ENCODE measurements at regions not wholly inside any gene's neighbourhood (a gene's known extent, or its start where the extent isn't known, plus 50 kb on each side); places are given as distances from the start of the nearest gene placed in this dataset.

GRCh38 chr18:67194886-67195285, 321.6 kb downstream of the DSEL start:
- TF ChIP-seq EZH2 (optimal IDR thresholded peaks at IDR 0.05; ENCODE audit: low read depth, low read length) (no peak), EZH2phosphoT487 (IDR thresholded peaks at IDR 0.05; ENCODE audit: low read length) (no peak), CTCF (IDR thresholded peaks at IDR 0.05; ENCODE audit: low read length) (no peak)
- Histone ChIP-seq H4K20me1 (ENCODE audit: insufficient read depth, low read length) (no peaks in the 10 kb centered on the region), H3K27me3 (replicated peaks; ENCODE audit: insufficient read depth, low read length) (no peaks in the 10 kb centered on the region), H3K4me3 (ENCODE audit: low read length) (no peak overlapping the region), H3K79me2 (ENCODE audit: low read length) (no peaks in the 10 kb centered on the region), H2AFZ (ENCODE audit: low read length) (0 out of 2 replicates have a peak overlapping the region, but pooled peaks have one; percentile 37), H3K36me3 (replicated peaks; ENCODE audit: insufficient read depth, low read length) (no peaks in the 10 kb centered on the region), H3K9me2 (replicated peaks; ENCODE audit: insufficient read depth, low read length) (no peaks in the 10 kb centered on the region), H3K9ac (ENCODE audit: low read length) (no peak overlapping the region), H3K27ac (ENCODE audit: low read length) (no peak overlapping the region), H3K4me2 (ENCODE audit: low read depth, low read length) (no peak overlapping the region), H3F3A (ENCODE audit: insufficient read depth, low read length) (no peaks in the 10 kb centered on the region), H3K9me3 (replicated peaks; ENCODE audit: insufficient read depth, low read length) (no peaks in the 10 kb centered on the region), H3K4me1 (ENCODE audit: low read length) (no peaks in the 10 kb centered on the region)
- no peak for DNase-seq

DNA sequence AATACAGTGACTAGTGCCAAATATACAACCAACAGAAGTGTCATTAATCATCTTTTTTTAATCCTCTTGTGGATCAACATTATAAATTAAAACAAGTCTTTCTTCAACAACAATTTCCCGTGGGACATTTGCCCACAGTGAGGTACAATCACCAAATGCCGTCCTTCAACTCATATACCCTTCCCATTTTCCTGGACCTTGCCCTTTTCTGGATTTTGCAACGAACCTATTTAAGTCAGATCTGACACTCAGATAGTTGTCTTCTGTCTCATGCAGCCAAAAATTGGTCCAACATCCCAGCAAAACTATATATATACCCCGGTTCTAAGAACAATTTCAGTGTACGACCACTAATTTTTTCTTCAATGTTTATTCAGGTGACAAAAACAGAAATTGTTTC, 324.0 kb downstream of the DSEL start:
- no peak overlapping the region for H2AFZ ChIP-seq (ENCODE audit: low read length)
- DNase-seq, result no peak
- no peaks in the 10 kb centered on the region for H4K20me1 ChIP-seq (ENCODE audit: insufficient read depth, low read length)
- H3K4me1 ChIP-seq (ENCODE audit: low read length), result no peaks in the 10 kb centered on the region
- H3K27me3 ChIP-seq (replicated peaks; ENCODE audit: insufficient read depth, low read length), result no peaks in the 10 kb centered on the region
- no peaks in the 10 kb centered on the region for H3K79me2 ChIP-seq (ENCODE audit: low read length)
- H3K9ac ChIP-seq (ENCODE audit: low read length), result no peak overlapping the region
- TF ChIP-seq EZH2phosphoT487 (IDR thresholded peaks at IDR 0.05; ENCODE audit: low read length), result no peak
- TF ChIP-seq CTCF (IDR thresholded peaks at IDR 0.05; ENCODE audit: low read length), result no peak
- TF ChIP-seq EZH2 (optimal IDR thresholded peaks at IDR 0.05; ENCODE audit: low read depth, low read length), result no peak
- H3K9me3 ChIP-seq (replicated peaks; ENCODE audit: insufficient read depth, low read length), result no peaks in the 10 kb centered on the region
- H3K36me3 ChIP-seq (replicated peaks; ENCODE audit: insufficient read depth, low read length), result no peaks in the 10 kb centered on the region
- H3K4me2 ChIP-seq (ENCODE audit: low read depth, low read length), result no peak overlapping the region
- H3K9me2 ChIP-seq (replicated peaks; ENCODE audit: insufficient read depth, low read length), result no peaks in the 10 kb centered on the region
- H3K4me3 ChIP-seq (ENCODE audit: low read length), result no peak overlapping the region
- no peak overlapping the region for H3K27ac ChIP-seq (ENCODE audit: low read length)
- H3F3A ChIP-seq (ENCODE audit: insufficient read depth, low read length), result no peaks in the 10 kb centered on the region

DNA sequence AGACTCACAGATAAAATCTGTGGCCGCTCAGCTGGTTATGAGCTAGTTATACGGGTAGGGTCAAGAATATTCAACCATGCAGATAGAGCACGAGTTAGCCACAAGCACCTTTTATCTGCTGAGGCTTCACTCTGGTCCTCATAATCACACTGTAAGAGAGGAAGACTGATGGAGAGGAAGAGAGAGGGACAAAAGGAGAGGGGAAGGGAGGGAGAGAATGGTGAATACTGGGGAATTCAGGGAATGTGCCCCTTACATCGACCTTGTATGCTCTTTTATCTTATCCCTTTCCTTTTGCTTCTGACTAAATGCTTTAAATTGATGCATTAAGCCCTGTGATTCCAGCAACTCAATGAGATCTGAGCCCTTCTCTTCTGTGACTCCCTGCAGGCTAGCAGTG, 333.1 kb downstream of the DSEL start:
- Histone ChIP-seq H3K79me2 (ENCODE audit: low read length) (no peaks in the 10 kb centered on the region), H4K20me1 (ENCODE audit: insufficient read depth, low read length) (no peaks in the 10 kb centered on the region), H3K27me3 (replicated peaks; ENCODE audit: insufficient read depth, low read length) (no peaks in the 10 kb centered on the region), H3K9me3 (replicated peaks; ENCODE audit: insufficient read depth, low read length) (no peaks in the 10 kb centered on the region), H3F3A (ENCODE audit: insufficient read depth, low read length) (no peaks in the 10 kb centered on the region), H3K27ac (ENCODE audit: low read length) (no peak overlapping the region), H3K36me3 (replicated peaks; ENCODE audit: insufficient read depth, low read length) (no peaks in the 10 kb centered on the region), H3K9me2 (replicated peaks; ENCODE audit: insufficient read depth, low read length) (no peaks in the 10 kb centered on the region), H3K4me1 (ENCODE audit: low read length) (no peaks in the 10 kb centered on the region), H2AFZ (ENCODE audit: low read length) (no peak overlapping the region), H3K9ac (ENCODE audit: low read length) (no peak overlapping the region), H3K4me2 (ENCODE audit: low read depth, low read length) (no peak overlapping the region), H3K4me3 (ENCODE audit: low read length) (no peak overlapping the region)
- TF ChIP-seq EZH2phosphoT487 (IDR thresholded peaks at IDR 0.05; ENCODE audit: low read length), result no peak
- no peak for TF ChIP-seq CTCF (IDR thresholded peaks at IDR 0.05; ENCODE audit: low read length)
- no peak for TF ChIP-seq EZH2 (optimal IDR thresholded peaks at IDR 0.05; ENCODE audit: low read depth, low read length)
- DNase-seq, result no peak
